Astrocyte of the spinal cord (primary cell): ENCODE measurements at regions not wholly inside any gene's neighbourhood (a gene's known extent, or its start where the extent isn't known, plus 50 kb on each side); places are given as distances from the start of the nearest gene placed in this dataset.

Source experiments
- DNase-seq: peaks from one replicate; pipeline ENCODE4 v3.0.0; 2011; ENCODE audit warnings: low read depth, low spot score
- H3K4me3 ChIP-seq: 2 replicates; pipeline ENCODE4 v1.5.1; 2011; ENCODE audit warnings: low read depth, mild to moderate bottlenecking, low read length, moderate library complexity
- CTCF ChIP-seq: IDR thresholded peaks from 2 replicates; pipeline ENCODE4 v1.5.1; 2012; ENCODE audit warnings: low read depth, mild to moderate bottlenecking, low read length, inconsistent platforms
- in situ Hi-C: cut with HindIII; loops from 2 replicates; pipeline ENCODE4 v1.10.0; 2017; ENCODE audit warnings: low sequenced_read_pairs

- DNase-seq = no peak
- TF ChIP-seq CTCF = no peak
- in situ Hi-C loops = no loop called here
- H3K4me3 ChIP-seq = no peak overlapping the region
These were observed 67.2 kb downstream of the SLIT2 start for GRCh38 chr4:20318909-20319277.

- in situ Hi-C loops = no loop called here
- no peak for TF ChIP-seq CTCF
- no peak overlapping the region for H3K4me3 ChIP-seq
These were observed 68.3 kb downstream of the SLIT2 start for GRCh38 chr4:20319825-20320612.

GRCh38 chr4:20323991-20324390 lies 72.3 kb downstream of the SLIT2 start:
- DNase-seq = no peak
- in situ Hi-C loops = no loop called here
- no peak overlapping the region for H3K4me3 ChIP-seq
- TF ChIP-seq CTCF = no peak

More at GRCh38 chr4:20319825-20320612, 68.3 kb downstream of the SLIT2 start:
- no peak for DNase-seq

- no peak for DNase-seq
- no peak for TF ChIP-seq CTCF
- in situ Hi-C loops = no loop called here
- no peak overlapping the region for H3K4me3 ChIP-seq
These were observed 74.8 kb downstream of the SLIT2 start for GRCh38 chr4:20326460-20326859.

GRCh38 chr4:20326977-20327376 lies 75.3 kb downstream of the SLIT2 start:
- in situ Hi-C loops = no loop called here
- DNase-seq = no peak
- no peak for TF ChIP-seq CTCF
- H3K4me3 ChIP-seq = no peak overlapping the region

- no peak overlapping the region for H3K4me3 ChIP-seq
- no peak for TF ChIP-seq CTCF
- no peak for DNase-seq
- in situ Hi-C loops = no loop called here
These were observed 76.1 kb downstream of the SLIT2 start for GRCh38 chr4:20327808-20328207.

GRCh38 chr4:20331642-20332041 lies 79.9 kb downstream of the SLIT2 start:
- in situ Hi-C loops = no loop called here
- DNase-seq = no peak
- TF ChIP-seq CTCF = no peak
- no peak overlapping the region for H3K4me3 ChIP-seq
